IMR-90 (cell line): ENCODE measurements at regions not wholly inside any gene's neighbourhood (a gene's known extent, or its start where the extent isn't known, plus 50 kb on each side); places are given as distances from the start of the nearest gene placed in this dataset.

ENCODE experiments used
- ATAC-seq: fragments of 200-7000 bp; cut with Tn5 transposase; 2 replicates; pipeline ENCODE4 v1.9.1; 2020; ENCODE audit warnings: low read depth, mild to moderate bottlenecking, moderate library complexity
- BruUV-seq: library from RNA; stranded (reverse); fragments of 400-500 nt; replicated peaks from 2 replicates; lab custom pipeline; 2021; lab: Mats Ljungman, UMichigan
- CTCF ChIA-PET: fragments of 300-600 bp; formaldehyde crosslinking; extraction: SDS; loops from one replicate; lab custom pipeline; 2021; ENCODE audit warnings: antibody characterized with exemption; lab: Yijun Ruan, JAX
- POLR2A ChIA-PET: fragments of 300-600 bp; sonication (Branson Sonifier 250); formaldehyde crosslinking; loops from one replicate; lab custom pipeline; 2022; ENCODE audit warnings: antibody characterized with exemption; ENCODE audit not compliant: unreplicated experiment; lab: Charles Lee
- DNase-seq: peaks from one replicate; pipeline ENCODE4 v3.0.0; 2013
- H2AFZ ChIP-seq: replicated peaks from 2 replicates; pipeline ENCODE3; 2013; ENCODE audit warnings: low read length, mild to moderate bottlenecking; ENCODE audit not compliant: poor library complexity
- H2AK5ac ChIP-seq: 2 replicates; pipeline ENCODE4 v1.6.1; 2013; ENCODE audit warnings: low read depth, low read length, inconsistent platforms
- H2AK9ac ChIP-seq: replicated peaks from 2 replicates; pipeline ENCODE3; 2013; ENCODE audit warnings: mild to moderate bottlenecking, low read depth, low read length, moderate library complexity; ENCODE audit not compliant: poor library complexity
- H2BK120ac ChIP-seq: 2 replicates; pipeline ENCODE4 v1.6.1; 2013; ENCODE audit warnings: low read depth, low read length, inconsistent platforms
- H2BK15ac ChIP-seq: 3 replicates; pipeline ENCODE4 v1.6.1; 2013; ENCODE audit warnings: low read depth, low read length, inconsistent platforms
- H2BK20ac ChIP-seq: 2 replicates; pipeline ENCODE4 v1.6.1; 2013; ENCODE audit warnings: low read depth, mild to moderate bottlenecking, inconsistent platforms, low read length, moderate library complexity
- H2BK5ac ChIP-seq: 2 replicates; pipeline ENCODE4 v1.6.1; 2013; ENCODE audit warnings: mild to moderate bottlenecking, low read depth, low read length, inconsistent platforms; ENCODE audit not compliant: poor library complexity, severe bottlenecking
- H3K14ac ChIP-seq: replicated peaks from 2 replicates; pipeline ENCODE4 v1.6.1; 2013; ENCODE audit warnings: low read depth, low read length, inconsistent platforms
- H3K18ac ChIP-seq: 2 replicates; pipeline ENCODE4 v1.6.1; 2013; ENCODE audit warnings: low read depth, low read length, control low read depth
- H3K23ac ChIP-seq: 2 replicates; pipeline ENCODE4 v1.6.1; 2013; ENCODE audit warnings: low read depth, low read length, inconsistent platforms
- H3K27ac ChIP-seq: 2 replicates; pipeline ENCODE4 v1.5.1; 2013; ENCODE audit warnings: mild to moderate bottlenecking, control low read depth, low read length; ENCODE audit not compliant: insufficient read depth
- H3K27me3 ChIP-seq: 2 replicates; pipeline ENCODE4 v1.6.1; 2013; ENCODE audit warnings: low read length; ENCODE audit not compliant: control insufficient read depth, insufficient read depth
- H3K36me3 ChIP-seq: 2 replicates; pipeline ENCODE4 v1.6.1; 2013; ENCODE audit warnings: low read length, mixed read lengths; ENCODE audit not compliant: control insufficient read depth, insufficient read depth
- H3K4ac ChIP-seq: 2 replicates; pipeline ENCODE4 v1.6.1; 2013; ENCODE audit warnings: low read depth, low read length, inconsistent platforms
- H3K4me1 ChIP-seq: 2 replicates; pipeline ENCODE4 v1.6.1; 2013; ENCODE audit warnings: low read length, mixed read lengths; ENCODE audit not compliant: control insufficient read depth, insufficient read depth
- H3K4me2 ChIP-seq: 2 replicates; pipeline ENCODE4 v1.6.1; 2013; ENCODE audit warnings: low read depth, mild to moderate bottlenecking, control low read depth, low read length, moderate library complexity
- H3K4me3 ChIP-seq: 2 replicates; pipeline ENCODE4 v1.5.1; 2013; ENCODE audit warnings: low read depth, mild to moderate bottlenecking, control low read depth, low read length, moderate library complexity; ENCODE audit not compliant: insufficient read depth
- H3K56ac ChIP-seq: 2 replicates; pipeline ENCODE4 v1.6.1; 2013; ENCODE audit warnings: low read length, inconsistent platforms; ENCODE audit not compliant: insufficient read depth; ENCODE audit errors: extremely low read depth
- H3K79me1 ChIP-seq, 2 experiments: 2 replicates each; pipeline ENCODE4 v1.6.1; 2013; ENCODE audit warnings: low read length in 2 of 2, inconsistent platforms in 1 of 2, low read depth in 1 of 2
- H3K9ac ChIP-seq: 2 replicates; pipeline ENCODE4 v1.6.1; 2013; ENCODE audit warnings: low read depth, low read length, control low read depth
- H3K9me1 ChIP-seq: 2 replicates; pipeline ENCODE4 v1.6.1; 2013; ENCODE audit warnings: low read length, inconsistent platforms; ENCODE audit not compliant: insufficient read depth
- H3K9me3 ChIP-seq: 2 replicates; pipeline ENCODE4 v1.6.1; 2013; ENCODE audit warnings: low read length; ENCODE audit not compliant: control insufficient read depth, insufficient read depth
- H4K20me1 ChIP-seq: 2 replicates; pipeline ENCODE4 v1.6.1; 2013; ENCODE audit warnings: low read length, inconsistent platforms; ENCODE audit not compliant: insufficient read depth
- H4K5ac ChIP-seq: 2 replicates; pipeline ENCODE4 v1.6.1; 2013; ENCODE audit warnings: mild to moderate bottlenecking, low read depth, low read length, control low read depth
- H4K8ac ChIP-seq, 2 experiments: 2 replicates each; pipeline ENCODE4 v1.6.1; 2013; ENCODE audit warnings: low read depth in 2 of 2, low read length in 2 of 2, control low read depth in 1 of 2, inconsistent platforms in 1 of 2
- H4K91ac ChIP-seq: 2 replicates; pipeline ENCODE4 v1.6.1; 2013; ENCODE audit warnings: low read depth, low read length, inconsistent platforms; ENCODE audit not compliant: insufficient read depth
- BHLHE40 ChIP-seq: fragments of 150-350 bp; IDR thresholded peaks from 2 replicates; pipeline ENCODE4 v1.6.1; 2016; ENCODE audit warnings: mild to moderate bottlenecking, low read depth, low read length
- CEBPB ChIP-seq: IDR thresholded peaks from 2 replicates; pipeline ENCODE4 v1.6.1; 2012; ENCODE audit warnings: low read depth, low read length, improper control_type of control experiment
- FOS ChIP-seq: fragments of 150-350 bp; IDR thresholded peaks from 2 replicates; pipeline ENCODE4 v1.6.1; 2016; ENCODE audit warnings: low read depth, low read length
- NFE2L2 ChIP-seq: fragments of 150-350 bp; IDR thresholded peaks from 2 replicates; pipeline ENCODE4 v1.6.1; 2016; ENCODE audit warnings: low read depth, mild to moderate bottlenecking, low read length
- WGBS, 2 experiments: methylation state at CpG; one replicate each; pipeline versions ENCODE4 v1.1.5 to v1.1.7; 2013; ENCODE audit warnings: missing lambda C conversion rate in 2 of 2; ENCODE audit not compliant: insufficient read length in 1 of 2; ENCODE audit errors: extremely low coverage in 2 of 2; 5-methylcytosine and 5-hydroxymethylcytosine counted together
- dilution Hi-C: fragments of 300-500 bp; cut with HindIII; formaldehyde crosslinking; loops from one replicate; pipeline ENCODE4 v1.14.3; 2018; ENCODE audit warnings: low sequenced_read_pairs; ENCODE audit not compliant: unreplicated experiment
- in situ Hi-C: fragments of 300-500 bp; cut with MboI; formaldehyde crosslinking; loops from 3 replicates; pipeline ENCODE4 v1.14.3; 2019; ENCODE audit warnings: low sequenced_read_pairs, inconsistent platforms, mixed read lengths
- intact Hi-C: fragments of 100-400 bp; cut with micrococcal nuclease; formaldehyde crosslinking; loops from 2 replicates; pipeline ENCODE4 v1.10.0; 2022

- H4K91ac ChIP-seq, result peak overlapping the region; percentile 43; the same call in 1 of the 2 replicates
- ChIA-PET CTCF (no interaction called here), POLR2A (no interaction called here)
- H2BK20ac ChIP-seq, result peak overlapping the region; percentile 6
- H2AFZ ChIP-seq, result peak overlapping the region; percentile 34
- dilution Hi-C loops (no loop called here), intact Hi-C loops (no loop called here), in situ Hi-C loops (no loop called here)
- H4K8ac ChIP-seq, result no peak overlapping the region
- no peak for TF ChIP-seq BHLHE40
- no peak for TF ChIP-seq FOS
- TF ChIP-seq CEBPB, result no peak
- no peak for TF ChIP-seq NFE2L2
- peak overlapping the region; percentile 39 for H3K14ac ChIP-seq
- no peak overlapping the region for H3K4me3 ChIP-seq
- H3K18ac ChIP-seq, result peak overlapping the region; percentile 69; the same call in 1 of the 2 replicates
- H2AK5ac ChIP-seq, result peak overlapping the region; percentile 65
- peak overlapping the region; percentile 49; the same call in 1 of the 3 replicates for H2BK15ac ChIP-seq
- H3K9me3 ChIP-seq, result no peaks in the 10 kb centered on the region
- 96% methylated on average over 3 of the region's 6 CpGs; no CpG with 5 or more reads in 1 of the 2 experiments for WGBS, 2 experiments
- no peaks in the 10 kb centered on the region for H3K79me1 ChIP-seq
- H3K4me1 ChIP-seq, result peaks cover 17% of the 10 kb centered on the region
- H3K56ac ChIP-seq, result no peak overlapping the region
- no peaks in the 10 kb centered on the region for H3K36me3 ChIP-seq
- H3K27ac ChIP-seq, result no peak overlapping the region
- H3K9me1 ChIP-seq, result peaks cover 5% of the 10 kb centered on the region
- DNase-seq (no peak), ATAC-seq (no peak)
- no peak overlapping the region for H3K4me2 ChIP-seq
- BruUV-seq, result no TSS peak
- H3K27me3 ChIP-seq, result no peaks in the 10 kb centered on the region
- no peak overlapping the region for H3K9ac ChIP-seq
- peak overlapping the region; percentile 74 for H3K4ac ChIP-seq
- peak overlapping the region; percentile 60 for H2BK5ac ChIP-seq
- H4K20me1 ChIP-seq, result no peaks in the 10 kb centered on the region
- H2AK9ac ChIP-seq, result peak overlapping the region; percentile 48
- H2BK120ac ChIP-seq, result peak overlapping the region; percentile 80
- peak overlapping the region; percentile 77; the same call in 1 of the 2 replicates for H4K5ac ChIP-seq
- no peak overlapping the region for H3K23ac ChIP-seq
These were observed 84.2 kb upstream of the MDM1 start for GRCh38 chr12:68416350-68416749.
